ENCODE measurements at regions not wholly inside any gene's neighbourhood (a gene's known extent, or its start where the extent isn't known, plus 50 kb on each side); places are given as distances from the start of the nearest gene placed in this dataset.

- TF ChIP-seq SAFB2 (IDR thresholded peaks at IDR 0.05; ENCODE audit: borderline replicate concordance, low read depth, low read length, severe bottlenecking) (no peak), CTCF (IDR thresholded peaks at IDR 0.05 in 2 of 3, conservative IDR thresholded peaks at IDR 0.05 in 1 of 3; ENCODE audit: insufficient read depth in 2 of 3, low read depth in 1 of 3, low read length in 3 of 3) (no peak), KLF13 (tag; IDR thresholded peaks at IDR 0.05; ENCODE audit: borderline replicate concordance, low read depth) (no peak), KLF1 (tag; IDR thresholded peaks at IDR 0.05) (no peak), SMAD3 (CRISPR knock-in tag; conservative IDR thresholded peaks at IDR 0.05) (no peak), ARID3A (IDR thresholded peaks at IDR 0.05; ENCODE audit: borderline replicate concordance, low read depth, low read length) (no peak), CEBPZ (IDR thresholded peaks at IDR 0.05; ENCODE audit: borderline replicate concordance, low read depth, low read length) (no peak), CUX1 (CRISPR knock-in tag; IDR thresholded peaks at IDR 0.05) (no peak)
Measured at GRCh38 chr12:66921151-66921550, 242.3 kb upstream of the GRIP1 start.

Measured in K562 (cell line).